Esophagus squamous epithelium (tissue), 4 donors: ENCODE measurements at regions not wholly inside any gene's neighbourhood (a gene's known extent, or its start where the extent isn't known, plus 50 kb on each side); places are given as distances from the start of the nearest gene placed in this dataset.

ENCODE experiments used
- POLR2A ChIP-seq, 4 donors: fragments of 450-650 bp; IDR thresholded peaks; one replicate each; pipeline ENCODE4 v1.6.1; 2017; ENCODE audit warnings: antibody characterized with exemption in 4 of 4, mild to moderate bottlenecking in 4 of 4, moderate library complexity in 3 of 4
- TF ChIP-seq, protein P1 (sequence below), 6 experiments: fragments of 450-650 bp in 4 of 6; fragments of 200-600 bp in 2 of 6; sonication (generic) in 2 of 6; IDR thresholded peaks; one replicate each; pipeline ENCODE4 v1.5.1; 2016 to 2019; ENCODE audit warnings: antibody characterized with exemption in 6 of 6, mild to moderate bottlenecking in 4 of 6, moderate library complexity in 4 of 6

- no peak for TF ChIP-seq POLR2A (IDR thresholded peaks at IDR 0.05)
- TF ChIP-seq, protein P1, sequence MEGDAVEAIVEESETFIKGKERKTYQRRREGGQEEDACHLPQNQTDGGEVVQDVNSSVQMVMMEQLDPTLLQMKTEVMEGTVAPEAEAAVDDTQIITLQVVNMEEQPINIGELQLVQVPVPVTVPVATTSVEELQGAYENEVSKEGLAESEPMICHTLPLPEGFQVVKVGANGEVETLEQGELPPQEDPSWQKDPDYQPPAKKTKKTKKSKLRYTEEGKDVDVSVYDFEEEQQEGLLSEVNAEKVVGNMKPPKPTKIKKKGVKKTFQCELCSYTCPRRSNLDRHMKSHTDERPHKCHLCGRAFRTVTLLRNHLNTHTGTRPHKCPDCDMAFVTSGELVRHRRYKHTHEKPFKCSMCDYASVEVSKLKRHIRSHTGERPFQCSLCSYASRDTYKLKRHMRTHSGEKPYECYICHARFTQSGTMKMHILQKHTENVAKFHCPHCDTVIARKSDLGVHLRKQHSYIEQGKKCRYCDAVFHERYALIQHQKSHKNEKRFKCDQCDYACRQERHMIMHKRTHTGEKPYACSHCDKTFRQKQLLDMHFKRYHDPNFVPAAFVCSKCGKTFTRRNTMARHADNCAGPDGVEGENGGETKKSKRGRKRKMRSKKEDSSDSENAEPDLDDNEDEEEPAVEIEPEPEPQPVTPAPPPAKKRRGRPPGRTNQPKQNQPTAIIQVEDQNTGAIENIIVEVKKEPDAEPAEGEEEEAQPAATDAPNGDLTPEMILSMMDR (IDR thresholded peaks at IDR 0.05) = no peak
These were observed 52.2 kb upstream of the TUT7 start for GRCh38 chr9:86406366-86406765.
